VCaP (cell line): ENCODE measurements at regions not wholly inside any gene's neighbourhood (a gene's known extent, or its start where the extent isn't known, plus 50 kb on each side); places are given as distances from the start of the nearest gene placed in this dataset.
A peak's percentile ranks its signal among the peaks of the same experiment; 100 is the strongest.

Experiments
- H3K27ac ChIP-seq: fragments of 450-650 bp; 2 replicates; pipeline ENCODE4 v1.5.1; 2017
- TF ChIP-seq, protein P1 (sequence below): fragments of 450-650 bp; conservative IDR thresholded peaks from 2 replicates; pipeline ENCODE4 v1.5.1; 2017; ENCODE audit warnings: mild to moderate bottlenecking, moderate library complexity

DNA sequence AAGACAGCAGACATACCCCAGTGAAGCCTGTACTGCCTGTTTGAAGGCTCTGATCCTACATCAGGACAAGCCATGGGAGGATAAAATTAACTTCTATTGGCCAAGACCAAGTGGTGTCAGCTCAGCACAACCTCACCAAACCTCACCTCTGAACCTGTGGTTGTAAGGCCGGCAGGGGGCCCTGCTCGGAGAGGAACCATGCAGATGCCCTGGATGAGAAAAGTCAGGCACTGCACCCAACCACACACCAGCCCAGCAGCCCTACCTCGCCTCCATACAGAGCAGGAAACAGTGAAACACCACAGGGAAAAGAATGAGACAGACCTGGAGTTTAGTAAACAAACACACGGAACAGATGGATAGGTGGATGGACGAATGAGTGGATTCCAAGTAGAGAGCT is 70.0 kb upstream of the PAX7 start:
- TF ChIP-seq, protein P1, sequence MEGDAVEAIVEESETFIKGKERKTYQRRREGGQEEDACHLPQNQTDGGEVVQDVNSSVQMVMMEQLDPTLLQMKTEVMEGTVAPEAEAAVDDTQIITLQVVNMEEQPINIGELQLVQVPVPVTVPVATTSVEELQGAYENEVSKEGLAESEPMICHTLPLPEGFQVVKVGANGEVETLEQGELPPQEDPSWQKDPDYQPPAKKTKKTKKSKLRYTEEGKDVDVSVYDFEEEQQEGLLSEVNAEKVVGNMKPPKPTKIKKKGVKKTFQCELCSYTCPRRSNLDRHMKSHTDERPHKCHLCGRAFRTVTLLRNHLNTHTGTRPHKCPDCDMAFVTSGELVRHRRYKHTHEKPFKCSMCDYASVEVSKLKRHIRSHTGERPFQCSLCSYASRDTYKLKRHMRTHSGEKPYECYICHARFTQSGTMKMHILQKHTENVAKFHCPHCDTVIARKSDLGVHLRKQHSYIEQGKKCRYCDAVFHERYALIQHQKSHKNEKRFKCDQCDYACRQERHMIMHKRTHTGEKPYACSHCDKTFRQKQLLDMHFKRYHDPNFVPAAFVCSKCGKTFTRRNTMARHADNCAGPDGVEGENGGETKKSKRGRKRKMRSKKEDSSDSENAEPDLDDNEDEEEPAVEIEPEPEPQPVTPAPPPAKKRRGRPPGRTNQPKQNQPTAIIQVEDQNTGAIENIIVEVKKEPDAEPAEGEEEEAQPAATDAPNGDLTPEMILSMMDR = no peak
- H3K27ac ChIP-seq = no peak overlapping the region

DNA sequence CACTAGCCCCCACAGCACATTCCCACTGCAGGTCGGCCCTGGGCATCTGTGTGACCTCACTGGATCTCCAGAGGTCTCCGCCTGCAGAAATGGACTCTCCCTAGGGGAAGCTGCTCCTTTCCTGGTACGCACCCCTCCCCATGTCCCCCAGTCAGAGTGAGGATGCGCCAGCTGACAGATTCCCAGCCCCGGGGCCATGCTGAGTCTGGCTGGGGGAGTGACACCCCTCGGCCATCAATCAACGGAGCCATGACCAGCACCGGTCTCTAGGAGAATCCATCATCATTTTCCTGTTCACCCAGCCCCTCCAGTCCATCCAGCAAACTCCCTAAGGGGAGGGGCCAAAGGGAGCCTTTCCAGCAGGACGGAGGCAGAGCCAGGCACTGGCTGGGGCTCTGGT is 68.7 kb upstream of the PAX7 start:
- TF ChIP-seq, protein P1 = no peak
- H3K27ac ChIP-seq = no peak overlapping the region

DNA sequence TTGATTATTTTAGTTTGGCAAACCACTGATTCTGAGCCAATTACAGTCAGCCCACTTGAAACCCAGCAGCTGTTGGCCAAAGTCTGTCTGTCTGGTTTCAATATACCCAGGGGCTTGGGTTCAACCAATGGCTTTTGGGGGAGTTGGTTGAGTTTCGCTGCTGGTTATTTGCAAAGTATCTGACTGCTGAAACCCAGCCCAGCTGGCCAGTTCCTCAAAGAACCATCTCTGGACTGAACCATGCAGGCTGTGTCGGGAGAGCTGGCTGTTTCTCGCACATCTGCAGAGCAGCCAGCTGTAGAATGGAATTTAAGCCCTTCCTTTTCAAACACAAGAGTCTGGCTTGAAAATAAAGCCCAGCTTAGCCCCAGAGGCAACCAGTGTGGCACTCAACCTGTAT is 66.0 kb upstream of the PAX7 start:
- TF ChIP-seq, protein P1 = no peak
- H3K27ac ChIP-seq = no peak overlapping the region

DNA sequence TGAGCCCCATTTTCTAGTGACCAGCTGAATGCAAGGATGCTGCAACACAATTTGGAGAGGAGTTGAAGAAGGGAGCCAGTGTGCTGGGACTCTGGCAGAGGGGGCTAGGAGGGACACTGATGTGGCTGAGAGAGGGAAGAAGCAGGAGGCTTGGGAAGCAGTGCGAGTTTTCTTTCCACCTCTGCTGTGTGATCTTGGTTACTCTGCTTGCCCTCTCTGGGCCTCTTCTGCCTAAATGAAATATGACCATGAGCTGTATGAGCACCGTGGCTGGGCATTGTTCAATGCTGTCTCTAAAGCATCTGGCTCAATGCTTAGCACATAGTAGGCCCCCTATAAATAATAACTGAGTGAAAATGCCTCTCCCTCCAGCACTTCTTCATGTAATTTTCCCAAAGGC is 65.3 kb upstream of the PAX7 start:
- TF ChIP-seq, protein P1 = no peak
- H3K27ac ChIP-seq = no peak overlapping the region

DNA sequence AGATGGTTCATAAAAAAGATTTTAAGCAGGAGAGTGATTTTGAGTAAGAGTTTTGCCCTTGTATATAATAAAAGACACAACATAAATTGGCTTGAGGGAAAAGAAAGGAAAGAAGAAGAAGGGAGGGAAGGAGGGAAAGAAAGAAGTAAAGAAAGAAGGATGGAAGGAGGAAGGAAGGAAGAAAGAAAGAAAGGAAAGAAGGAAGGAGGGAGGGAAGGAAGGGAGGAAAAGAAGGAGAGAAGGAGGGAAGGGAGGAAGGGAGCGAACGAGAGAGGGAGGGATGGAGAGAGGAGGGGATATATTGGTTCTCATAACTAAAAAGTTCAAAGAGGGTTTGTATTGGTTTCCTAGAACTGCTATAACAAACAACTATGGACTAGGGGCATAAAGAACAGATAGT is 62.2 kb upstream of the PAX7 start:
- no peak overlapping the region for H3K27ac ChIP-seq
- TF ChIP-seq, protein P1 = no peak

DNA sequence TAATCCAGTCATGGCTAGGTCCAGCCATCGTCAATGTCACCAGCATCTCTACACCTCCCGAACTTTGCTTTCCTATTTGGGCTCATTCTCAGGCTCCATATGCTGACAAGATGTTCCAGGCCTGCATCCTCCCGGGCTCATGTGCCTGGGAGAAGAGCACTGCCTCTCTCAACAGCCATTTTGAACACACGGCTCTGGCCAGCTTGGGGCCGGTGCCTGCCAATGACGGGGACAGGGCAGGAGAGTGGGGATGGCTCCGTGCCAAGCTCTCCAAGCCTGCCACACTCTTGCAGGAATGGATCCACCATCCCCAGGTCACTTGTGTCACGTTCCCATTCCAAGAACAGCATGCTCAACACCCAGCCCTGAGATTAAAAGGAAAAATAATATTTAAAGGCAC is 61.4 kb upstream of the PAX7 start:
- TF ChIP-seq, protein P1 = no peak
- peak overlapping the region; percentile 44; the same call in 1 of the 2 replicates for H3K27ac ChIP-seq

DNA sequence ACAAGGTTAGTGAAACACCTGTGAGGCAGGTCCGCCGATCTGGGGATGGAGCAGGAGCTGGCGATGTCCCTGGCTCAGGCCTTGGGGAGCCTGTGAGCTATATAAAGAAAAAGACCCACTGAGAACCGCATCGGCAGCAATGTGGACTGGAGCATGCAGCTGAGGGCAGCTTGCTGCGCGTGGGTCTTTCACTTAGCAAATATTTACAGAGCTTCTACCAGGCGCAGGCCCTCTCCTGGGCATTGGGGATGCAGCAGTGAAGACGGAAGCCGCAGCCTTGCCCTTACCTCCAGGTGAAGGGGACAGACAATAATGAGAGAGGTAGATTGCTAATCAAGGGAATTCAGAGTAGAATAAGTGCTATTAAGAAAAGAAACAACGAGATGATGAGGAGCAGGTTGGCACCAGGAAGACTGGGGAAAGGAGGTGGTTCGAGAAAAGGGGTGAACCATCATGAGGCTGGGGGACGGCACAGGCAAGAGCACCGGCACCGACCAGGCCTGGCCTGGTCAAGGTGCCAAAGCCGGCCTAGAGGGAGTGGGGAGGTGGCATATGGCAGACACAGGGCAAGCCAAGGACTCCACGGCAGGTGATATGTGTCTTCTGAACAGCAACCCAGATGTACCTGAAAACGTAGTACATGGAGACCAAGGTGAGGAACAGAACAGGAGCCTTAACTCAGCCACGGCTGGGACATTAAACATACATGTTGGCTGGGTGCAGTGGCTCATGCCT is 60.7 kb upstream of the PAX7 start:
- TF ChIP-seq, protein P1 = peak; percentile 66
- peak overlapping the region; percentile 44; the same call in 1 of the 2 replicates for H3K27ac ChIP-seq
